GM13976 (cell line): ENCODE measurements at regions not wholly inside any gene's neighbourhood (a gene's known extent, or its start where the extent isn't known, plus 50 kb on each side); places are given as distances from the start of the nearest gene placed in this dataset.

Experiments used
- DNase-seq: peaks from one replicate; pipeline ENCODE4 v3.0.0; 2012; ENCODE audit warnings: low spot score
- CTCF ChIP-seq: IDR thresholded peaks from 2 replicates; pipeline ENCODE4 v1.5.1; 2012; ENCODE audit warnings: borderline replicate concordance, mild to moderate bottlenecking; ENCODE audit not compliant: insufficient read depth; ENCODE audit errors: extremely low read depth, missing control alignments, control extremely low read depth
- in situ Hi-C: fragments of 300-500 bp; cut with MboI; formaldehyde crosslinking; loops from one replicate; pipeline ENCODE4 v1.12.0; 2022; ENCODE audit warnings: low sequenced_read_pairs, mixed read lengths, inconsistent platforms; ENCODE audit not compliant: unreplicated experiment

- no peak for DNase-seq
- in situ Hi-C loops = no loop called here
- no peak for TF ChIP-seq CTCF
Observed at GRCh38 chr10:83886871-83887270, 252.4 kb upstream of the GHITM start.

- DNase-seq = no peak
- in situ Hi-C loops = no loop called here
- TF ChIP-seq CTCF = no peak
Observed at GRCh38 chr10:83892737-83893136, 246.6 kb upstream of the GHITM start.

GRCh38 chr10:83896219-83896618 lies 243.1 kb upstream of the GHITM start:
- in situ Hi-C loops = no loop called here
- DNase-seq = no peak
- TF ChIP-seq CTCF = no peak

GRCh38 chr10:83897626-83898025 lies 241.7 kb upstream of the GHITM start:
- no peak for DNase-seq
- no peak for TF ChIP-seq CTCF
- in situ Hi-C loops = no loop called here

GRCh38 chr10:83908506-83908905 lies 230.8 kb upstream of the GHITM start:
- DNase-seq = no peak
- no peak for TF ChIP-seq CTCF
- in situ Hi-C loops = no loop called here

- DNase-seq = no peak
- TF ChIP-seq CTCF = no peak
- in situ Hi-C loops = no loop called here
Observed at GRCh38 chr10:83909001-83909400, 230.3 kb upstream of the GHITM start.

GRCh38 chr10:83915801-83916200 lies 223.5 kb upstream of the GHITM start:
- in situ Hi-C loops = no loop called here
- no peak for TF ChIP-seq CTCF
- DNase-seq = no peak
